HG03575 (cell line): ENCODE measurements at regions not wholly inside any gene's neighbourhood (a gene's known extent, or its start where the extent isn't known, plus 50 kb on each side); places are given as distances from the start of the nearest gene placed in this dataset.
"Not testable (repeated sequence)": the region's sequence is repeated elsewhere in the genome, so short reads cannot be mapped to it uniquely, and the experiment has no call there.

Experiments used
- ATAC-seq: cut with Tn5 transposase; IDR thresholded peaks from one replicate; pipeline ENCODE4 v1.9.1; 2021; ENCODE audit not compliant: unreplicated experiment, insufficient number of reproducible peaks, low FRiP score; ENCODE audit errors: extremely low read depth

DNA sequence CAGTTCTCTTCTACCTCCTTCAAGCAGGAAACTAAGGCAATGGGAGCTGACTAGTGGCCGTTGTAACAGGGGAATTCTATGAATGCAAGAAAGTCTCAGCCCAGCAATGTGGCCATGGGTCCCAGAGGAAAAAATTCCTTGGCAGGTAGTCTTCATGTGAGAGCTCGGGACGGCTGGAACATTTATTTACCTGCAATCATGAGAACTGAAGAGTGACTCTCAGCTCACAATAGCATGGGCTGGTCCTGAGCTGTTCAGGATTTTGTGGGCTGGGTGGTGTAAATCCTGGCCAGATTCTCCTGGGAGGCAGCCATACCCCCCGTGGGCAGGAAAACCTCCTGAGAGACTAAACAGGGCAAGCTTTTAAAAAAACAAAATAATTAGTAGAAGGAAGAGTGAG, 330.3 kb upstream of the CTNNB1 start:
- no peak for ATAC-seq

DNA sequence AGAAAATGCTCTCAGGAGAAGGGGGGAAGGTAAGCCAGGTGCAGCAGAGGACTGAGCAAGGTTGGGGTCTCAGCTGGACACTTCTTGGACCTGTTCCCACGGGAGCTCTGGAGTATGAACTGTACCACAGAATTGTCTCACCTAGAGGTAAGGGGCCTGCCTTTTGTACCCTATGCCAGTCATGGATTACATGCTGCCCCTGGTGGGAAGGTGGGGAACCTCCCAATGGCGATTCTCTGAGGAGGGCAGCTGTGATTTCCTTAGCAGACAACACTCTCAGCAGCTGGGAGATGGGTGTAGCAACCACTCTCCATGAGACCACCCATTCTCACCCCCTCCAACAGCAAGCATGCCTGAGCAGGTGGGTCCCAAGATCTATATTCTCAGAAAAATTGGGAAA, 329.4 kb upstream of the CTNNB1 start:
- no peak for ATAC-seq

DNA sequence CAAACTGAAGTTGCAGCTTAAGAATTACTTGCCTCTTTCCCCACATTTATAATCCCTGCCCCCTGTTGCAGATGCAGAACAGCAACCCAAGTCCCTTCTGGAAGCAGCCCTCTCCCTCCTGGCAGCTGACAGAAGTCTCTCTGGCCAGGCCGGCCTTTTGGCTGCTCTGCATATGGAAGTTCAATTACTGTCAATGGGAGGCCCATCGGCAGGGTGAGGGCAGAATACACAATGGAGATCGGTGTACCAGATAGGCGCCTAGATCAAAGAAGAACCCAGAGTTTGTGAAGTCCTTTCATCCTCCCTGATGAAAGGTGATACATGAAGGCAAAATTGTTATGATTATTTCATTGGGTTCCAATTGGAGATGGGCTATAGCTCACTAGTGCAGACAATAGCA, 327.9 kb upstream of the CTNNB1 start:
- ATAC-seq = no peak

DNA sequence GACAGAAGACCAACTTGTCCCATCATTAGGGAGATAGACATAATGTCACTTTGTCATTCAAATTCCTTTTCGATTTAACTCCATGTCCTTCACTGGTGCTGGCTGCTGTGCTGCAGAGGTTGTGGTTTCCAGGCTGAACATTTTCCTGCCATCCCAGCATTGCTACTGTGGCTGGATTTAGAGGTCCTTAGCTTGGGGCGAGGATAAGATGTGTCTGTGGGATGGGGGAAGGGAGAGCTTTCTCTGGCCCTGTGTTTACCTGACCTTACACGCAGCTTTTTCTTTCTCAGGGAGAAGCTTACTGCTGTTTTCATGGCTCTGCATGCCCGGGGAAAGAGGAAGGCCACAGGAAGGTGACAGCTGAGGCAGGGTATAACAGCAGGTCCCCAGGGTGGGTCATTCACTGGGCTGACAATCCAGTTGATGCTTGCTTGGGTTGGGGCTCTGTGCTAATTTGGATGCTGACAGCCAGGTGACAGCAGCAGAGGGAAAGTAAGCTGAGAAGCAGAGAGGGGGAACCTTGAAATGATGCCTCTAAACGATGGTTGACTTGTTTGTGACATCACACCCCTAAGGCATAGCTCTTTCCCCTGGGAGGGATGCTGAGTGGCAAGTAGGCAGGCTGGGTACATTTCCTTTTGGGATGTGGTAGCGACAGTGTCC, 326.9 kb upstream of the CTNNB1 start:
- ATAC-seq = no peak

DNA sequence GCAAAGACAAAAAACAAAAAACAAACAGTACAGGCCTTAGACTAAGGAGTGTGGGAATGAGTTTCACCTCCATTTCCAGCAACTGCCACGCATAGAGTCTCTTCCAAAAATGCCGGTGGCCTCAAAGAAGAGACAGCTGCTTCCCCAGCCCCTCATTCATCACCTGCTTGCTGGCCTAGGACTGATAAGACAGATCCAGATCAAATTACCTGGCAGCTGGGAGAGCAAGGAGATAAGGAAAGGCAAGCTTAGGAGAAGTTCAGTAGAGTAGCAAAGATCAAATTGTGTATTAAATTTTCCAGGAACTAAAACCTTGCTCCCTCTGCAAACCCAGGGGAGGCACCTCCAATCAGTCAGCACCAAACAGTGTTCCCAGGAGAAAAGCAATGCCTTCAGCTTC, 325.8 kb upstream of the CTNNB1 start:
- ATAC-seq = no peak

DNA sequence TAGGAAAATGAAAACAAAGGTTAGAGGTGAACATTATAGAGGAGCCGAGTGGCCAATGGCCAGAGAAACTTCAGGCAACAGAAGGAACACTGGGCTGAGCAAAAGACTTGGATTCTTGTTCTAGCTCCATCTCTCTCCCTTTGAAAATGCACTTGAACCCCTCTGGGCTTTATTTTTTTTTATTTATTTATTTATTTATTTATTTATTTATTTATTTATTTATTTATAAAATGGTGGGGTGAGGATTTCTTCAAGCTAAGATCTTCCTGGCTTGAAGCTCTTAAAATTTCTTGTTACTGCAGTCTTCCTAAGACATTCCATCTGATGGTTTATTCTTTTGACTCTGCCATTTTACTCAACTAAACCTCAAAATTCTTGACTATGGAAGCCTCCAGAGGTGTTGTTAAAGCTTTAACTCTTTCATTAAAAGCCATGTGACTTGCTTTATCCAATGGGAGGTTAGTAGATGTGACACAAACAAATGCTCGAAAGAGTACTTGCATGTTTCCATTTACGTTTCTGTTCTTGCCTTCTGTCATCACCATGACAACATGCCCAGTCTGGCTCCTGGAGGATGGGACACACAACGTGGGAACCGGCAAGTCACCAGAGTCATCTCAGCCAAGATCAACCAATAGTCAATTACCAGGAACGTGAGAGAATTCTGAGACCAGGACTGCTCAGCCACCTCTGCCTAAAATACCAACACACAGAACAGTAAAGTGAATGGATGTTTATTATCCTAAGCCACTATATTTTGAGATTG, 325.2 kb upstream of the CTNNB1 start:
- ATAC-seq = no peak

DNA sequence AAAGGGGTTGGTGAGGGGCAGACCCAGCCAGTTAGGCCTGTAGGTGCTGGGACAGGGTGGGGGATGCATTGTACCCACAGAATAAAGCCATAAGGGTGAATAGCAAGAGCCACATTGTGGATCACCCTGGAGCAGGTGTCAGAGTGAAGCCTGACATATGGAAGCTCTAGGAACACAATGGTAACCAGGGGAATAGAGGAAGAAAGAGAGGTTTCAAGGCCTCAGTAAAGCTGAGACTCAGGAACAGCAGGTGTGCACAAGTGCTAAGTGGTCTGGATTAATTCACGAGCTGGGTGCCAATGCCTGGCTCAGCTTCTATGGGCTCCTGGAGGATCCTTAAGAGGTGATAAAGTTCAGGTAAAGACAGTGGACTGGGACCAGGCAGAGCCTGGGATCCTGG, 323.7 kb upstream of the CTNNB1 start:
- ATAC-seq = no peak

DNA sequence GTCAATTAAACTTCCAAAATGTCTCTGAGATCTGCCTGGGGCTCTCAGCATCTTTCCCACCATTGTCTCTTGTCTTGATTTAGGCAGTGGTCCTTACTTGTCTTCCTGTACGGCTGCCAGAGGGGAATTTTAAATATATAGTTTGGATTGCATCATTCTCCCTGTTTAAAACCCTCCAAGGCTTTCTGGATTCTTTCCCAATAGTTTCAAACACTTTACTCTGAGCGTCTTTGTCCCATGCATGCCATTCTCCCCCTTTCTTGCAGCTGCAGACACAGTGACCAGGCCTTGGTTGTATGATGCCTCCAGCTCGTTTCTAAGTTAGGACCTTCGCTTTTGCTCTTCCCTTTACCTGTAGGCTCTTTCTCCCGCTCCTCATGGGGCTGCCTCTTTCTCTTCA, 323.3 kb upstream of the CTNNB1 start:
- no peak for ATAC-seq

DNA sequence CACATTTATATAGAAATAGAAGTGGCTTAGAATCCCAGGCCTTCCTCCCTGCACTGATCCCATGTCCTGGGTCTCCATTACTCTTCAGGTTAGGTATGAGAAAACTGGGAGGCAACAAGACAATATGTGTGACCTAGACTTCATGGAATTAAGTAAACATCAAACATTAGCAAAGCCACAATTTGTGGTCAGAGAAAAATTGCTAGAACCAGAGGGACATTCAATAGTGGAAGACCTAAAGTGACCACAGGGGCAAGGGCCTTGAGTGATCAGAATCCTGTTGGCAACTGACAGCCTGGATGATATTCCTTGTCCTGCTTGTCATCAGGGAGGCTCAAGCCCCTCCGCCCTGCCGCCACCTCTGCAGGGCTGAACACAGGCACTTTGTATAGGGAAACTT, 322.8 kb upstream of the CTNNB1 start:
- ATAC-seq = no peak

DNA sequence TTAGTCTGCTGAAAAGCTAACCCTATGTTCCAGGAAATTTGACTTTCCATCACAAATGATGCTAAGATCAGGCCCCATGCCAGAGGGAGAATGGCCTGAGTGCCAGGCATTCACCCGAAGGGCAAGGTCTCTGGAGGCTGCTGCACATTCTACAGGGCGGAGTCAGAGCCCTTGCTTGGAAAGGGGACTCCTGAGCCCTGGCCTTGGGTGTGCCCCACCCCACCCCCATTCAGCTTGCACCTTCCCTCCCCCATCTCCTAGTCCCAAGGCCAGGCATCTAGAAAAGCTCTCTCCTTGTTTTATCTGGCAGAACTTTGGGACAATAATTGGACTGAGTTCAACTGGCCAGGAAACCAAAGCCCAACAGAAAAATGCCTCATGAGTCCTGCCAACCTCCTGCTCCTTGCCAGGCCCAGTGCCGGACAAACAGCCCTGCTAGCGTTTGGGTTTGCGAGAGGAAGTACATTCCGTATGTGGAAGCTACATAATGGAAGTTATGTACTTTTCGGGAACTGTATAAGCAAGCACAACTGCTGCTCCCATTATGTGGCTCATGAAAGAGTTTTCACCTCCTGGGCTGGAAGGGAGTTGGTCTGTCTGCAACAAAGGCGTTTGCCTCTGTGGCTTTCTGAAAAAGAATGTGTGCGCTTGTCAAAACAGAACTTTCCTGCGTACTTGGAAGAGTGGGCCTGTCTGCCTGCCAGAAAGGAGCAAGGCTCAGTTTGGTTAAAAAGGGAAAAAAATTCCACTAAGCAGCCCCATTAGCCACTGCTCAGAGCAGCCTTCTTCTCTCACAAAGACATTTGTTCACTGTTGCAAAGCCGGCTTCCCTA, 321.5 kb upstream of the CTNNB1 start:
- no peak for ATAC-seq

DNA sequence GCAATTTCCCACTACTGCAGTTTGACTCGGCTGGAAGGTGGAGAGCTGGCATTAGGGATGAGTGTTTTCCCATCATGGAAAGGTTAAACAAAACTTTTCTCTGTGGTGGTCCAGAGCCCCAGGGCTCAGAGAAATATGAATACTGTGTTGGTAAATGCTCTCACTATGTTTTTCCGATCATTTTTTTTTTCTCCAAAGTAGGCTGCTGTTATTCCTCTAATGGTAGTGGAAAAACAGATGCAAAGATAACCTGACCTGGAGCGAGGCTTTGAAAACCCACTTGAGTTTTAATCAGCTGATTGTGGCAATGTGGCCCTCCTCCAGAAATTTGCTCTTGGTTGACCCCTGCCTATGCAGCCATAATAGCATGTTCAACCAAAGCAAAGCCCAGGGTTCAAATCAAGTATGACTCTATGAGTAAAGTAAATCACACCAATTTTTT, 320.8 kb upstream of the CTNNB1 start:
- no peak for ATAC-seq

DNA sequence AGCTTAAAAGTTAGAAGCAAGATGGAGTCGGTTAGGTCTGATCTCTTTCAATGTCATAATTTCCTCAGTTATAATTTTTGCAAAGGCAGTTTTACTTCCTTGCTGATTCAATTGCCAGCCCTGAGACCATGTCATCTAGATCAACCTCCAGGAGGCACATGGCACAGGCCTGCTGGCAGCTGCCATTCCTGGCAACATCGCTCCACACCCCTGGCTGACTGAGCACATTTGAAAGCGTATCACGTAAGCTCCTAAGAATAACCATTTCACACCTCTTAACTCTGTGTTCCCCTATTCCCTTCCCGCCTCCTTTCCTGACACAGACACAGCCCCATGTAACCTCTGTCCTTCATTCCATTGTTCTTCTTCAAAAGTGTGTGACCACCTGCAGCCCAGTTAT, 313.9 kb upstream of the CTNNB1 start:
- no peak for ATAC-seq

DNA sequence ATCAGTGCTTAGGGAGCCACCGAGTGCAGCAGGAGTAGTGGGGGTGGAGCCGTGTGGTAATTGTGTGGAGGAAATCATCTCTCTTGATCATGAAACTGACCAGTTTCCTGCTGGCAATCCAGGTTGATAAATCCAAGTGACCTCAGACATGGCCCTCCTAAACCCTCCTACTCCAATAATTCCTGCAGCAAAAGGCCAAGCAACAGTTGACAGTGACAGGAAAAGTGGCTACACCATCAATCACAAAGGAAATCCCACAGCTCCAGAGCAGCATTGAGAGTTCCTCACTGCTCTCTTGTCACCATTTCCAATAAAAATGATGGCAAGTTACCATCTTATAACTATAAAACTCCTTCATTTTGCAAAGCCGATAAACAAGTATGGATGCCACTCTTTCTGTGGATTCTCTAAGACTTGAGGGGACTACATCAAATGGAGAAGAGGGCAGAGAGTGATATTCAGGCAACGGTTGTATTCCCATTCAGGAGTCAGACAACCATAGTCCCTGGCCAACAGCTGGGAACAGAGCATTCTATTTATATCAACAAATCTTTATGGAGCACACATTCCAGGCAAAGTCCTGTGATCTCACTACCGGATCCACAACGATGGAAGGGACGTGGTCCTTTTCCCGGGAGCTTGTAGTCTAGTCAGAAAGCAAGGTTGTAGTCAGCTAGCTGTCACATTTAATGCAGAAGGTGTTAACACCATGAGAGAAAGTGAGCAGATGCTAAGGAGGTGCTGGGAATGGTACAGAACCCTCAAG, 312.5 kb upstream of the CTNNB1 start:
- no peak for ATAC-seq

DNA sequence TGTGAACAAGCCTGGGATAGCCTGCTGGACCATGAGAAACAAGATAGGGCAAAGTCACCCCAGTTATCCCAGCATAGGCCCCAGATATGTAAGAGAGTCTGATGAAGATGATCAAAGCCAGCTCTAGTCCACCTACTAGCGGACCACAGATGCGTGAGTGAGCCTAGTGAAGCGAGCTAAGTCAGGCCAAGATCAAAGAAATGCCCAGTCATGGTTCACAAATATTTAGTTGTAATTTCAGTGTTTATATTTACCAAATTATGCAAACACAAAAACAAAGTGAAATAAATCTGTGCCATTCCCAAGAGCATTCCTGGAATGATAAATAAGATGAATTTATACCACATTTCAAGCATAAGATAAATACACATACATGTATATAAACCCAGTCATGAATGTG, 308.1 kb upstream of the CTNNB1 start:
- no peak for ATAC-seq

DNA sequence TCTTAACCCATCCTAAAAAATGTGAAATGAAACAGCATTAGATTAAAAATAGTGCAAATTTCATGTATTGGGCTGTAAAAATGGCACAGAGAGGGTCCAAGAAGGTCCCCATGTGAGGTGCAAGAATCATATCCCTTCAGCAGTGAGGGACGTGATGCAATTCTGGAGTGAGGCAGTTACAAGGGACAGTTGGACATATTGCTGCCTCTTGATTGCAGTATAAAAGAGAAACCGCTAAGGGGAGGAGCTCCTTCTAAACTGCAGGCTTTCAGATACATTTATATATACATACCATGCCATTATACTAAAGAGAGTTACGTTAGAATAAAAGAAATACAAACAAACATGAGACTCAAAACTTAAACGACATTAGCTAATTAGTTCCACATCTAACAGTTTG, 304.2 kb upstream of the CTNNB1 start:
- ATAC-seq = no peak

DNA sequence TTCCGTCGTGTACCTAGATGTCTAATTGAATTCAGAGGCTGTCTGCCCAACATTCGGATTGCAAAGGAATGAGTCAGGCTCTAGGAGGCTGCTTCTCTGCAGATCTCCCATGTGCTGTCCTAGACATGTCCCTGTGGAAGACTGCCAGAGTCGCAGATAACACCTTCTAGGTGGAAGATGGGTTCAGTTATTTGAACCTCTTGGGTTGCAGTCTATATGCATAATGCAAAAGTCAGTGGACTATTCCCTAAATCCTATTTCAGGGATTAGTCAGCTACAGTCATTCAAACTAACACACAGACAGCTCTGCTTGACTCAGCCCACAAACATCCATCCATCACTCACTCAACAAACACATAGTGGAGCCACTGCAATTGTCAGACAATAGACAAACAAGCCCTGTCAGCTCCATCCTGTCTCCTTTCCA, 300.0 kb upstream of the CTNNB1 start:
- no peak for ATAC-seq

DNA sequence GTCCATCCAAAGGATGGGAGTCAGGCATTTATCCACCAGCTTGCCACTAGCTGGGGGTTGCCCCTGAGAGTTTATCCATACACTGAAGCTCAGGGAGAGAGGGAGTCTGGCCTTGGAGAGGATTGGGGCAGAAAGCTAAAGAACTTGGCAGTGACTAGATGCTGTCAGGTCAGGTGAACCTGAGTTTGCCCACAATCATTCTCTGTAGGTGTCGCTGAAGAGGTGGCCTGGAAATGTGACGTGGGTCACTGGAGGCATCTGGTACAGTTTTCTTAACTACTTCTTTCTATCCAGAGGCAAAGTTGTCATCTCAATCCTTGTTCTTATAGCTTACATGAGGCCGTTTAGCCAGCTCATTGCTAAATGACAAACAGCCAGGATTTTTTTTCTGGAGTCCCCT, 298.0 kb upstream of the CTNNB1 start:
- no peak for ATAC-seq

DNA sequence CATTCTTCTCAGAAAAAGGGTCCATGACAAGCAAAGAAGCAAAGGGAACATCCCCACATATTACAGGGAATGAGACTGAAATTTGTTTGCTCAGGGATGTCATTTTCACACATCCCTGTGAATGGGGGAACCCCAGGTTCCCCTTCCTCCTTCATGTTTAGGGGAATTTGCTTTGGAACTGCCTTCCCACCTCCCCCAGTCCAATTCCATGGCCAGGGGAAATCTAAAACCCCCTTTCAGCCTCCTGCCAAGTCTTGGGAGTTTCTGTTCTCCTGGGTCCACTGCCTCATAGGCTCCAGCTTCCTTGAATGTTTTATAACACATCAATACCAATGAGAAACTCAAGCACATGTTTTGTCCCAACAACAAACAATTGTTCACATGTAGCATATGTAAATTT, 297.5 kb upstream of the CTNNB1 start:
- ATAC-seq = no peak

DNA sequence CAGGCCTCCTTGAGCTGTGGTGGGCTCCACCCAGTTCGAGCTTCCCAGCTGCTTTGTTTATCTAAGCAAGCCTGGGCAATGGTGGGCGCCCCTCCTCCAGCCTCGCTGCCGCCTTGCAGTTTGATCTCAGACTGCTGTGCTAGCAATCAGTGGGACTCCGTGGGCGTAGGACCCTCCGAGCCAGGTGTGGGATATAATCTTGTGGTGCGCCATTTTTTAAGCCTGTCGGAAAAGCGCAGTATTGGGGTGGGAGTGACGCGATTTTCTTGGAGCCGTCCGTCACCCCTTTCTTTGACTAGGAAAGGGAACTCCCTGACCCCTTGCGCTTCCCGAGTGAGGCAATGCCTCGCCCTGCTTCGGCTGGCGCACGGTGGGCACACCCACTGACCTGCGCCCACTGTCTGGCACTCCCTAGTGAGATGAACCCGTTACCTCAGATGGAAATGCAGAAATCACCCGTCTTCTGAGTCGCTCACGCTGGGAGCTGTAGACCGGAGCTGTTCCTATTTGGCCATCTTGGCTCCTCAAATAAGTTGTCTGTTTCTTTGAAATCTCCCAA, 291.3 kb upstream of the CTNNB1 start:
- not testable (repeated sequence) for ATAC-seq
